SIG-M5 treated with dmso at 0.1 percent for 504 hours (cell line): ENCODE measurements at regions not wholly inside any gene's neighbourhood (a gene's known extent, or its start where the extent isn't known, plus 50 kb on each side); places are given as distances from the start of the nearest gene placed in this dataset.
"Not testable (repeated sequence)": the region's sequence is repeated elsewhere in the genome, so short reads cannot be mapped to it uniquely, and the experiment has no call there.

Experiments
- DNase-seq: peaks from one replicate; lab custom pipeline; 2025; ENCODE audit not compliant: unreplicated experiment; lab: John Stamatoyannopoulos, UW

DNA sequence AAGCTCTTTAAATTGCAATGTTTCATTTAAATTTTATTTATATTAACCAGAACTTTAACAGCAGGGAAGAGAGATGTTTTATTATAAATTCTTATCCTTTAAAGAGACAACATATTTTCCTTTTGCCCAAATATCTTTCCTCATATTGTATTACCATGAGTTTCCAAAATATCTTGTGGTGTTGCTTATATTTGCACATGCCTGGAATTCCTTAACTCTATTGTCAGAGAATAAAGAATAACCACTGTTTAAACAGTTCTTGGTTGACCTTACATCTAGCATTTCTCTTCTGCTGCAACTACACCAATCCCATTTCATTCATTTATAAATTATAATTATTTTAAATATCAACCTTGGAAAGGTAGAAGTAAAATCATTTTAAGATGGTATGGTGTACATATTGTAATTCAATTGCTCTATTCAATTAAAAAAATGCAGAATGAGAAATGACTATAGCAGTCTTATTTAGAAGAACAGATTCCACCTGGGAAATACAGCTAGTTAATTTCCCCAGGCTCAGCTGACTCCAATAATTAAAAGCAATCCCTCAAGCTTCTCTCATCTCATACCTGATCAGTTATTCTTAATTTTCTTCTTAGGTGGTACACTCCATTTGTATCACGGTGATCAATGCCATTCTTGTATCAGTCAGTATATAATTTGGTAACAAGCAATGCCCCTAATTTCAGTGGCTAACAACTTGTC lies 923.3 kb downstream of the KCNA4 start:
- no peak for DNase-seq

DNA sequence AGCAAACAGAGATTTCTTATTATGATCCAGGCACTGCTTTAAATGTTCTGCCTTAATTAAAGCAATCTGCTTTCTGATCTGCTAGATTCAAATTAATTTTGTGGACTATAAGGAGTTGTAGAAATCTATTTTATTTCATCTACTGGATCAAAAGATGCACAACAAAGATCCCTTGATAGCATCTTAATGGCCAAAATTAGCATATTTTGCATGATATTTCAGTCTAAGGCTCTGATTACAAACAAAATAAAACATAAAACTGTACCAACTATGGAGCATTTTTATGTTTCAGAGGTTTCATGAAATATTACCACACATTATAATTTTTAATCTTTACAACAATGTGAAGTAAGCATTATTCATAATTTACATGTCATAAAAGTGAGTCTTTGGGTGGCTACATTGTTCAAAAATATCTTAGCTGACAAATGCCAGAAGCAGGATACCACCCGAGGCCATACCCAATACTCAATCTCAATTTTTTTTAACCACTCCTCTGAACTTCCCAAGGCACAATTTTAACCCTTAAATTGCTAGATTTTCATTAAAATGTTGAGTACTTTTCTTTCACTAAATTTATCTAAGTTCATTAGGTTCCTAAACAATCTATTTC lies 929.5 kb downstream of the KCNA4 start:
- no peak for DNase-seq

DNA sequence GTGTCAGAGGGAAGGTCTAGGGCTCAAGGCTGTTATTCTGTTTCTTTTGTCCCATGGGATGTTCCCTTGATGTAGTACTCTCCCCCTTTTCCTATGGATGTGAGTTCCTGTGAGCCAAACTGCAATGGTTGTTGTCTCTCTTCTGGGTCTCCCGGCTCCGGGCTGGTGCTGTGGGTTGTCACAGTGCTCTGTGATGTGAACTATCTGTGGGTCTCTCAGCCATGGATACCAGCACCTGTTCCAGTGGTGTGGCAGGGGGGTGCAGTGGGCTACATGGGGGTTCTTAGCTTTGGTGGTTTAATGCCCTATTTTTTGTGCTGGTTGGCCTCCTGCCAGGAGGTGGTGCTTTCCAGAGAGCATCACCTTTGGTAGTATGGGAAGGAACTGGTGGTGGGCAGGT lies 941.1 kb downstream of the KCNA4 start:
- no peak for DNase-seq

DNA sequence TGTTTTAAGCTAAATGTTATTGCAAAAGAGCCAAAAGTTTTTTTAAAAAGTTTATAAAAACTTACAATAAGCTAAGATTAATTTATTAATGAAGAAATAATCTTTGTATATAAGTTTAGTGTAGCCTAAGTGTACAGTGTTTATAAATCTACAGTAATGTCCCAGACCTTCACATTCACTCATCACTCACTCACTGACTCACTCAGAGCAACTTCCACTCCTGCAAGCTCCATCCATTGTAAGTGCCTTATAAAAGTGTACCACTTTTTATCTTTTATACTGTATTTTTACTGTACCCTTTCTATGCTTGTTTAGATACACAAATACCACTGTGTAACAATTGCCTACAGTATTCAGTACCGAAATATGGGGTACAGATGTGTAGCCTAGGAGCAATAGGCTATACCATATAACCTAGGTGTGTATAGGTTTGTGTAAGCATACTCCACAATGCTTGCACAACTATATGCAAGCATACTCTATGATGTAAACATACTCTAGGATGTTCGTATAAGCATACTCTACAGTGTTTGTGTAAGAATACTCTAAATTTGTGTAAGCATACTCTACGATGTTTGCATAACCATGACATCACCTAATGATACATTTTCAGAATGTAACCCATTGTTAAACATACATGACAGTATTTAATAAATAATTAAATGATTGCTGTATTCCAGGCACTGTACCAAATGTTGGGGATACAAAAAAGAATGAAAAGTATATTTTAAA lies 953.0 kb downstream of the KCNA4 start:
- no peak for DNase-seq

DNA sequence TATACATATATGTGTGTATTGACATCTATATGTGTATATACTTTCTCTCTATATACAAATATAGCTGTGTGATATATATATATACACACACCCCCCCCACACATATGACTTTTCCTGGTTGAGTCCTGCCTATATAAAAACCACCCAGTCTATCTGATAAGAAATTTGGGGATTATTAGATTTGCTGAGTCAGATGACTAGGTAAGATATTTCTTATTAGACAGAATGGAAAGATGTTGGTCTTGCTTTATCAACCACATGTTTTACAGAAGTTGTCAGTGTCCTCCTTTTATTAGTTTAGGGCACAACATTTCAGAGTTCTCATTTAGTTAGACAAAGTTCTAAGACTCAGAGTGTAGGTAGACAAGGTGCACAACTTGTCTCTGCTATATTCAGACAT lies 953.3 kb downstream of the METTL15 start:
- no peak for DNase-seq

DNA sequence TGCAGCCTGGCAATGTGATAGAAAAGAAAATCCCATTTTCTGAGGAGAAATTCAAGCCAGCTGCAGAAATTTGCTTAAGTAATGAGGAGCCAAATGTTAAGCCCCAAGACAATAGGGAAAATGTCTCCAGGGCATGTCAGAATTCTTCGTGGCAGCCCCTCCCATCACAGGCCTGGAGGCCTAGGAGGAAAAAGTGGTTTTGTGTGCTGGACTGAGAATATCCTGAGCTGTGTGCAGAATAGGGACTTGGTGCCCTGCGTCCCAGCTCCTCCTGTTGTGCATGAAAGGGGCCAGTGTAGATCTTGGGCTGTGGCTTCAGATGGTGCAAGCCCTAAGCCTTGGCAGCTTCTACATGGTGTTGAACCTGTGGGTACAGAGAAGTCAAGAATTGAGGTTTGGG lies 948.3 kb downstream of the METTL15 start:
- not testable (repeated sequence) for DNase-seq

DNA sequence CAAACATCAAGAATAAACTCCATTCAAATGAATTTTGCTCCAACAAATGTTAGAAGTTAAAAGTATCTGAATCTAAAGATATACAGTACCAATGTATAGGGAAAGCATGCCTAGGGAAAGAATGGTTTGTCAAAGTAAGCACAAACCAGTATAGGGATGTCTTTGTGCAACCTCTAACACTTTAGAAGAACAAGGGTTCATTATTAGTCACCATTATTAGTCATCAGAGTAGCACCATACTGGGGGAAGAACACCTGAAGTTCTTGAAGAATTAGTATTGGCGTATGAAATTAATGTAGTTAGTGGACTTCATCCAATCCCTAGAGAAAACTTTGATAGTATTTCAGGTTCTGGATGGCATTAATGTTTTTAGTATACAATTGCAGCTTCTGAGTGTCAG lies 943.7 kb downstream of the METTL15 start:
- DNase-seq = no peak

DNA sequence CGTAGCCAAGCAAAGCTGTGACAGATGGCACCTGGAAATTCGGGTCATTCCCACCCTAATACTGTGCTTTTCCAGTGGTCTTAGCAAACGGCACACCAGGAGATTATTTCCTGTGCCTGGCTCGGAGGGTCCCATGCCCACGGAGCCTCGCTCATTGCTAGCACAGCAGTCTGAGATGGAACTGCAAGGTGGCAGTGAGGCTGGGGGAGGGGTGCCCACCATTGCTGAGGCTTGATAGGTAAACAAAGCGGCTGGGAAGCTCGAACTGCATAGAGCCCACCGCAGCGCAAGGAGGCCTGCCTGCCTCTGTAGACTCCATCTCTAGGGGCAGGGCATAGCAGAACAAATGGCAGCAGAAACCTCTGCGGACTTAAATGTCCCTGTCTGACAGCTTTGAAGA lies 942.8 kb downstream of the METTL15 start:
- not testable (repeated sequence) for DNase-seq

DNA sequence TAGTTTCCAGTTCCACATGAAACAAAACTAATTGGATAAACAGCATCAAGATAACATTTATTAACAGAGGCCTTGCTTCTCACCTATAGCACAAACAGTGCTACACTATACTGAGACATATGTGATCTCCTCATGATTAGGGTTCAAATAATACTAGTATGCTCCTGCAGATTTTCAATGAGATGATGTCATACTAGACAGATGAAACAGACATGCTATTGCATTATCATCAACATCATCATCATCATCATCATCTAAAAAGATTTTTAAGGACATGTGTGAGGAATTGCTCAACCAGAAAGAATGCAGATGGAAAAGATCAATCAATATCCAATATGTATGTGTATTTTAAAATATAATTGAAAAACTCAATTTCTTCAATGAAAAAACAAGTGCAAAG lies 932.3 kb downstream of the METTL15 start:
- DNase-seq = no peak

DNA sequence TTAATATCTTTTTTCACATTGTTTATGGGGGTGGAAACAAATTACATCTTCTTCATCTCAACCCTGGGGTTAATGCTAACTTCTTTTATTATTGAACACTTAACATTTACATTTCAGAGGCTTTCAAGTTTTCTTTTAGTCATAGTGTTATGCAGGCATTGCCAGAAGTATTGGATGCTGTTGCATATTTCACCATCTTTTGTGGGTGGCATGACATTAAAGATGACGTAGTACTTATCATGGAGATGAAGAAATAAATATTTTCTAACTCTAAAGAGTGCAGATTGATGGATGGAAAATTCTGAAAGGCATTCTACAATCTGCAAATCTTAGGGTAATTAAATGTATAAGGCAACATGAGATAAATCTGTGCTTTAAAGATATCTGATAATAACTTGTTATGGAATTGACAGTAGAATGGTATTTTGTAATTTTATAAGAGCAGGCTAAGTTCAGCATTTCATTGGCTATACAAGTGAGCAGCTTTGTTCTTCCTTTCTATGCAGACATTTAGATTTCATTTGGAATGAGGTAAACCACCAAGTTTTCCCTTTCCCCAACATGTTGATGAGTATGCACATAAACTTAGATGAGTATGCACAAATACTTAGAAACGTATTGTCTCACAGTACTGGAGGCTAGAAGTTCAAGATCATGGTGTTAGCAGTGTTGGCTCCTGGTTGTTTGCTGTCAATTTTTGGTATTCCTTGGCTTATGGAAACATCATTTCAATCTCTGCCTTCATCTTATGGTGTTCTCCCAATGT lies 924.4 kb downstream of the METTL15 start:
- DNase-seq = no peak

DNA sequence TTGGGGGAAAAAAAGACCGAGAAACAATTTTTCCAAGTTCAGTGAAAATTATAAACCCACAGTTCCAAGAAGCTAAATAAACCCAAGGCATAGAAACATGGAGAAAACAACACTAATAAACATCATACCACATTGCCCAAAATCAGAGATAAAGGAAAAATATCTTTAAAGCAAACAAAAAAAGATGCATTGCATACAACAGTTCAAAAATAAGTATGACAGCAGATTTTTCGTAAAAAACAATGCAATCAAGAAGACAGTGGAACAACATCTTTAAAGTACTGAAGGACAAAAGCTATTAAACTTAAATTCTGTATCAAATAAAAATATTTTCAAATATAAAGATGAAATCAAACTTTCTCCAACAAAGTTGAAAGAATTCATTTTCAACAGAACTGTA lies 921.3 kb downstream of the METTL15 start:
- DNase-seq = no peak

DNA sequence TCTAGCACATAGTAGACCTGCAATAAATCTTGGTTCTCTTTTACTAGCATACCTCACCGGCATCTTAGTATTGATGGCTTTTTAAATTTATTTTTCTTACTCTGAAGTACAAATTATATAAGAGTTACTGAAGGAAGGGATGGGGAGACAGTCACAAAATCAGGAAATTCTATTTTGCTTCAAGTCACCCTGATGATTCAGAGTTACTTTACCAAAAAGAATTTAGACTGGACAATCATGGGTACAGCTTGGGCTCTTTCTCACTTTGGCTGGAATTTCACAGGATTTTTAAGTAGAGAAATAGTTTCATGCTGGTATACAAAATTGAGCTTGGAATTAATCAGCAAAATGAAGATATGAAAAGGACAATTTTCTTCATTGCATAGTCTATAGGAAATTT lies 919.2 kb downstream of the METTL15 start:
- DNase-seq = no peak

DNA sequence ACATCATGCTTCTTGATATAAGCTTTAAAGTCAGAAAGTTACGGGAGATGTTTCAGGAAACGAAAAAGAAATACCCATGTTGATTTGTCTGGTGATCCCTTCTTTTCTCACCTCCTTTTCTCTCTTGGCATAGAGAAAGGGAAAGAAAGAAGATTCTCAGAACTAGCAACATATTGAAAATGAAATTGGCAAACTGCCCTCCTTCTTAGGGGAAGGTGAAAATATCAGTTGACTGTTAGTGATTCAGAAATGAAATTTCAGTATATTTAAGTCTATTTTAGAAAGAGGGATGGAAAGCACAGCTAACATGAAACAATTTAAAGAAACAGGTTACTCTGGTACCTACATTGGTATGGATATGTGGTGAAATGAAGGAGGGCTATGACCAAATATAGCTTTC lies 918.1 kb downstream of the METTL15 start:
- DNase-seq = no peak

DNA sequence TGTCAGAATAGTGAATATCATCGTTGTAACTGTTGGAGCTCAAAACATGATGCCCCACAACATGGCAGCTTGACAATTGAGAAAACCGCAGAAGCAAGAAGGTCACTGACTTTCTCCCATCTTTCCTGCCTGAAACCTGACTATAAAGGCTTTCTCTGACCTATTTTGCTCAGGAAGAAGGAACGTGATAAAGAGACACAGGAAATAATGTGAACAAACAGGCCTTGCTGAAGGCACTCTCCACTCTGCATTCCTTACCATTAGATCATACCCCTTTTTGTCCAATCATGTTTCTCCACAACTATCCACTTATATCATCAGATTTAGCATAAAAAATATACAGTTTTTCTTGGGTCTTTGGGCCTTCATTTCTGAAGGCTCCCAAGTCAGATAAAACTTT lies 916.8 kb downstream of the METTL15 start:
- no peak for DNase-seq

DNA sequence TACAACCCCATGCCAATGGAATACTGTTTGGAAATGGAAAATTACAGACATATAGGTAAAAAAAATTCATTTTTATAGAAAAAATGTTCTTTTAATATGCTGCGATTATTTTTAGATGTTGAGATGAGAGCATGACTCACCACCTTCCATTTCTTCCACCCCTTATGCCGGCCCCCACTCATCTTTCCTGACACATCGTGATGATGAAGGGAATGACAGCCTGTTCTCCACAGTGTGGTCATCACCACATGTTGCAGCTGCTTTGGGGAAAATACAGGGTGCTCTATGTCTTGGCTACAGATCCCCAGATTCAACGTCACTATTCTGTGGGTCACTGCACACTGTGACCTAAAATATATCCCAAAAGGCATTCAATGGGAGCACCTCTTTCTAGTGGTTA lies 916.2 kb downstream of the METTL15 start:
- DNase-seq = no peak

DNA sequence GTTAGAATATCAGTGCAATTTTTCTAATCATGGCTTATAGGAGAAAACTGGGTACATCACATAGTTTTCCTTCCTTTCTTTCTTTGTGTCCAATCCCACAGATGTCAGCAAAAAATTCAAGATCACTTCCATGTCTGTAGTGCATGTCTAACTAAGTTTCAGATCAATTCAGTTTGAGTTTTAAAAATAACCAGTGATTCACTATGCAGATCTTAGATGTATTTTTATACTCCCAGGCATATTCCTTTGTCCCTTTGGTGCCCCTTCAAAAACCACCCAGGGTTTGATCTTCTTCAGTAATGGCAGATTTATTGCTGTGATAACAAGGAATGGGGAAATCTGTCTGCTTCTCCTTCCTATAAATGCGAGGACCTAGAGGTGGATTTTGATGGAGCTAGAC lies 915.6 kb downstream of the METTL15 start:
- DNase-seq = no peak

DNA sequence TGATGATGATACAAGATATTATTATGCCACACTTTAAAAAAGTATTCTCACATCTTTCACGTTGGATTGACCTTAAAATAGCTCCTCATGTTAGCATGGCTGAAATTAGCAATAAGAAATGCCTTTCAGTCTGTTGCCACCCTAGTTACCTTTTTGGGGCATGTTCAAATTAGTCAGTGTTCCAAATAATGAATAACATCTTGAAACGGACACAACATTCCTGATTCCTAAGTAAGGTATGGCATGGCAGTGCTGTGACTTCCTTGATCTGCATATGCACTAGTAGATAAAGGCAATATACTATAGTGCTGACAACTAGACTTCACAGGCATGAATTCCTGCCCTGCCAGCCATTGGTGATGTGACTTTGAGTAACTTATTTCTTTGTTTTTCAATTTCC lies 914.5 kb downstream of the METTL15 start:
- no peak for DNase-seq

DNA sequence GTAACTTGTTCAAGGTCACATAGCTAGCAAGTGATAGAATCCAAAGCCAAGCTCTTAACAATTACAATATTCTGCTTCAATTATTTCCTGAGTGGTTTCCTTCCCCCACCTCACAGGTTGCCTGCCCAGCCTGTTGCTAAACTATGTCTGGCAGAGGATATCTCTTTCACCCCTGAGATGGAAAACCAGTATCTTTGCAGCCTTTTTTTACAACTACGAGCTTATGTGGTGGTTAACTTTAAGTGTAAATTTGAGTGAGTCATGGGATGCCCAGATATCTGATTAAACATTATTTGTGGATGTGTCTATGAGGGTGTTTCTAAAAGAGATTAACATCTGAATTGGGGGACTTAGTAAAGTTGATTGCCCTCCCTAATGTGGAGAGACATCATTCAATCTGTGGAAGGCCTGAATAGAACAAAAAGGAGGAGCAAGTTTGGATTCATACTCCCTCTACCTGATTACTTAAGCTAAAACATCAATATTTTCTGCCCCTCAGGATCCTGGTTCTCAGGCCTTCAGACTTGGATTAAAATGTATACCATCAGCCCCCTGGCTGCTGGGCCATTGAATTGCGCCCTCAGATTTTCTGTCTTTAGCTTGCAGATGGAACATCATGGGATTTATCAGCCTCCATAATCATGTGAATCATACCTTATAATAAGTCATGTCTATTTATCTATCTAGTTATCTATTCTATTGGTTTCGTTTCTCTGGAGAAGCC lies 911.9 kb downstream of the METTL15 start:
- no peak for DNase-seq

DNA sequence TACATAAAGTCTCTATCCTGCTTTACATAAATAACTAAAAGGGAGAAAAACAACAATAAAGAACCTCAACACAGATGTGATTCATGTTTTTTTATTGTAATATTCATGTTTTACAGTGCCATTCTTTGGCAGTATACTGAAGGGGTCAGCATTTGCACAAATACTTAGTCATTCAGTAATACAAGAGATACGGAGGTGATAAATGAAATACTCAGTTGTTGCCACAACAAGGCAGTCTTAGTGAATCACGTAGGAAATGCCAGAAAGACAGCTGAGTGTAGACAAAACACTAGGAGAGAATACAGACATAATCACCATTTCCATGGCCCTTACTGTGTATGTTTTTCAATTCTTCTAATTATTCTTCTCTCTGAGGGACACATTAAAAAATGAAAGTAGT lies 910.4 kb downstream of the METTL15 start:
- DNase-seq = no peak

DNA sequence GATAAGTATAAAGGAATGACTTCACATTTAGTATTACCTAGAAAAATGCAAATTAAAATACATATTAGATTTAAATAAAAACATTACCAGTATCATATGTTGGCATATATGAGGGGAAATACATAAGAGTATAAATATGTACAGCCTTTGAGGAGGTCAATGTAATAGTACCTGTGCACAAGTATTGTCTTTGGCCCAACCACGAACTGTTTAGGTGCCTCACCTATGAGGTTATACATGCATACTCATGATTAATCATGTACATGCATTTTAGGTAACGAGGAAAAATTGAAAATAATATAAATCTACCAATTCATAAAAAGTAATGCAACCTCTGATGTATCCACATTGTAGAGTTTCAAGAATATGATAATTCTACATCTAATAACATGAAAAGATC lies 909.8 kb downstream of the METTL15 start:
- DNase-seq = no peak

DNA sequence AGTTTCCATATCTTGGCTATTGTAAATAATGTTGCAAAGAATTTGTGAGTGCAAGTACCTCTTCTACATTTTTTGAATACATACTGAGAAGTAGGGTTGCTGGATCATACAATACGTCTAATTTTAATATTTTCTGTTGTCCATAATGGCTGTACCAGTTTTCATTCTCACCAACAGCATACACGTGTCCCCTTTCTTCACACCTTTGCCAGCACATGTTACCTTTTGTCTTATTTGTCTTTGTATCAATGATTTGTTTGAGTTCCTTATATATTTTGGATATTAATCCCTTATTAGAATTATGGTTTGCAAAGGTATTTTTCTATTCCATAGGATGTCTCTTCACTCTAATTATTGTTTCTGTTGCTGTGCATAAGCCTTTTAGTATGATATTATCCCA lies 904.3 kb downstream of the METTL15 start:
- DNase-seq = no peak
